ENCODE measurements at regions not wholly inside any gene's neighbourhood (a gene's known extent, or its start where the extent isn't known, plus 50 kb on each side); places are given as distances from the start of the nearest gene placed in this dataset.
"Not testable (repeated sequence)": the region's sequence is repeated elsewhere in the genome, so short reads cannot be mapped to it uniquely, and the experiment has no call there.

- no peaks in the 10 kb centered on the region for H3K36me3 ChIP-seq (ENCODE audit: control insufficient read depth, insufficient read depth, low read length)
- TF ChIP-seq, protein P1, sequence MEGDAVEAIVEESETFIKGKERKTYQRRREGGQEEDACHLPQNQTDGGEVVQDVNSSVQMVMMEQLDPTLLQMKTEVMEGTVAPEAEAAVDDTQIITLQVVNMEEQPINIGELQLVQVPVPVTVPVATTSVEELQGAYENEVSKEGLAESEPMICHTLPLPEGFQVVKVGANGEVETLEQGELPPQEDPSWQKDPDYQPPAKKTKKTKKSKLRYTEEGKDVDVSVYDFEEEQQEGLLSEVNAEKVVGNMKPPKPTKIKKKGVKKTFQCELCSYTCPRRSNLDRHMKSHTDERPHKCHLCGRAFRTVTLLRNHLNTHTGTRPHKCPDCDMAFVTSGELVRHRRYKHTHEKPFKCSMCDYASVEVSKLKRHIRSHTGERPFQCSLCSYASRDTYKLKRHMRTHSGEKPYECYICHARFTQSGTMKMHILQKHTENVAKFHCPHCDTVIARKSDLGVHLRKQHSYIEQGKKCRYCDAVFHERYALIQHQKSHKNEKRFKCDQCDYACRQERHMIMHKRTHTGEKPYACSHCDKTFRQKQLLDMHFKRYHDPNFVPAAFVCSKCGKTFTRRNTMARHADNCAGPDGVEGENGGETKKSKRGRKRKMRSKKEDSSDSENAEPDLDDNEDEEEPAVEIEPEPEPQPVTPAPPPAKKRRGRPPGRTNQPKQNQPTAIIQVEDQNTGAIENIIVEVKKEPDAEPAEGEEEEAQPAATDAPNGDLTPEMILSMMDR (IDR thresholded peaks at IDR 0.05; ENCODE audit: insufficient read depth in 1 of 2, low read depth in 1 of 2, low read length in 1 of 2, severe bottlenecking in 1 of 2, unreplicated experiment in 1 of 2): no peak
- Mint-ChIP-seq H3K9me3 (ENCODE audit: unreplicated experiment) (no peaks in the 10 kb centered on the region), H3K36me3 (ENCODE audit: insufficient read depth, unreplicated experiment) (no peaks in the 10 kb centered on the region), H3K27me3 (ENCODE audit: insufficient read depth, unreplicated experiment) (no peaks in the 10 kb centered on the region), H3K4me1 (ENCODE audit: low read depth, unreplicated experiment) (no peaks in the 10 kb centered on the region), H3K4me3 (ENCODE audit: unreplicated experiment) (no peak overlapping the region), H3K27ac (ENCODE audit: unreplicated experiment) (no peak overlapping the region)
- intact Hi-C loops (cut with micrococcal nuclease; ENCODE audit: unreplicated experiment): no loop called here
- no peaks in the 10 kb centered on the region for H3K4me1 ChIP-seq
- POLR2A ChIA-PET: no interaction called here
- H3K9me3 ChIP-seq: no peaks in the 10 kb centered on the region
- H3K4me3 ChIP-seq (ENCODE audit: low read depth, low read length): no peak overlapping the region
- BruUV-seq (replicated peaks): no TSS peak
- CTCF ChIA-PET: no interaction called here
- no peaks in the 10 kb centered on the region for H3K27me3 ChIP-seq (replicated peaks; ENCODE audit: control insufficient read depth, insufficient read depth, low read length)
- DNase-seq: no peak
Measured at GRCh38 chr5:24170026-24170425, 474.8 kb downstream of the CDH10 start.

GRCh38 chr5:24170930-24171329, 473.8 kb downstream of the CDH10 start:
- H3K27me3 ChIP-seq (replicated peaks; ENCODE audit: control insufficient read depth, insufficient read depth, low read length); POLR2A ChIA-PET; H3K4me1 Mint-ChIP-seq (ENCODE audit: low read depth, unreplicated experiment); CTCF ChIA-PET; H3K36me3 ChIP-seq (ENCODE audit: control insufficient read depth, insufficient read depth, low read length); H3K27ac Mint-ChIP-seq (ENCODE audit: unreplicated experiment); H3K36me3 Mint-ChIP-seq (ENCODE audit: insufficient read depth, unreplicated experiment); H3K27me3 Mint-ChIP-seq (ENCODE audit: insufficient read depth, unreplicated experiment); H3K4me3 Mint-ChIP-seq (ENCODE audit: unreplicated experiment); H3K9me3 Mint-ChIP-seq (ENCODE audit: unreplicated experiment); BruUV-seq (replicated peaks); H3K4me1 ChIP-seq; DNase-seq; H3K9me3 ChIP-seq; intact Hi-C loops (cut with micrococcal nuclease; ENCODE audit: unreplicated experiment); H3K4me3 ChIP-seq (ENCODE audit: low read depth, low read length): not testable (repeated sequence)

DNA sequence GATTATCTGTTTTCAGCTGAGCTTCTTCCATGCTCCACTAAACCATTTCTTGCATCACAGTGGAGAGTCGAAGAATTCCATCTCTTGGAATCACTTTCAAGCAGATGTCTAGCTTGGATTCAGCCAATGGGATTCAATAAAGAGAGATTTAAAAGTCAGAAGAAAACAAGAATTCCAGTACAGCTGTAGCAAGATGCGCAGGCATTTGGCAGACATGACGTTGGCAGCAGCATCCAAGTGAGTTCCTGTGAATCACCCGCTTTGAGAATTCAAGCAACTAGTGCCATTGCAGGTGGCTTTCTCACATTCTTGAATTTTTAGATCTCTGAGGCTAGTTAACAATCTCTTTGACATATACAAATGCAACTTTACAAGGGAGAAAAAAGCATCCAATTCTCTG, 467.0 kb downstream of the CDH10 start:
- Histone ChIP-seq H3K9me3 (no peaks in the 10 kb centered on the region), H3K4me3 (ENCODE audit: low read depth, low read length) (no peak overlapping the region), H3K36me3 (ENCODE audit: control insufficient read depth, insufficient read depth, low read length) (no peaks in the 10 kb centered on the region), H3K27me3 (replicated peaks; ENCODE audit: control insufficient read depth, insufficient read depth, low read length) (no peaks in the 10 kb centered on the region), H3K4me1 (no peaks in the 10 kb centered on the region)
- CTCF ChIA-PET: no interaction called here
- TF ChIP-seq, protein P1 (IDR thresholded peaks at IDR 0.05; ENCODE audit: insufficient read depth in 1 of 2, low read depth in 1 of 2, low read length in 1 of 2, severe bottlenecking in 1 of 2, unreplicated experiment in 1 of 2): no peak
- POLR2A ChIA-PET: no interaction called here
- H3K27me3 Mint-ChIP-seq (ENCODE audit: insufficient read depth, unreplicated experiment): no peaks in the 10 kb centered on the region
- no peaks in the 10 kb centered on the region for H3K36me3 Mint-ChIP-seq (ENCODE audit: insufficient read depth, unreplicated experiment)
- H3K4me3 Mint-ChIP-seq (ENCODE audit: unreplicated experiment): no peak overlapping the region
- no peaks in the 10 kb centered on the region for H3K9me3 Mint-ChIP-seq (ENCODE audit: unreplicated experiment)
- no peak for DNase-seq
- H3K27ac Mint-ChIP-seq (ENCODE audit: unreplicated experiment): no peak overlapping the region
- H3K4me1 Mint-ChIP-seq (ENCODE audit: low read depth, unreplicated experiment): no peaks in the 10 kb centered on the region
- BruUV-seq (replicated peaks): no TSS peak
- intact Hi-C loops (cut with micrococcal nuclease; ENCODE audit: unreplicated experiment): no loop called here

DNA sequence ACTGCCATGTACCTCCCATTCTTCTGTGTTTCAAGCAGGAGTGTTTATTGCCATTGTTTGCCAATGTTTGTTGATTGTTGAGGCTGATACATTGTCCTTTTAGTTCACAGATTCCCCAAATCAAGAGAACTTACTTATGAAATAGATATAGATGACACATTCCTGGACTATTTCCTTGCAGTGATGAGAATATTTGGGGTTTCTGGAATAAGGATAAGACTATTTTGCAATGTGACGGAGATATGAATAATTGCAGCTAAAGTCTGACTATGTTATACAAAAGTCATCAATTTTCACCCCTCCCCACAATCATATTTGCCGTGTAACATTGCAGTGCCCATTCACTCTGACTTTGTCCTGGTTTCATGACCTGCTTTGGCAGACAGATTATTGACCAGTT, 460.8 kb downstream of the CDH10 start:
- Mint-ChIP-seq H3K9me3 (ENCODE audit: unreplicated experiment) (no peaks in the 10 kb centered on the region), H3K4me3 (ENCODE audit: unreplicated experiment) (no peak overlapping the region), H3K4me1 (ENCODE audit: low read depth, unreplicated experiment) (no peaks in the 10 kb centered on the region), H3K27me3 (ENCODE audit: insufficient read depth, unreplicated experiment) (no peaks in the 10 kb centered on the region), H3K36me3 (ENCODE audit: insufficient read depth, unreplicated experiment) (no peaks in the 10 kb centered on the region), H3K27ac (ENCODE audit: unreplicated experiment) (no peak overlapping the region)
- Histone ChIP-seq H3K9me3 (no peaks in the 10 kb centered on the region), H3K36me3 (ENCODE audit: control insufficient read depth, insufficient read depth, low read length) (no peaks in the 10 kb centered on the region), H3K4me3 (ENCODE audit: low read depth, low read length) (no peak overlapping the region), H3K4me1 (no peaks in the 10 kb centered on the region), H3K27me3 (replicated peaks; ENCODE audit: control insufficient read depth, insufficient read depth, low read length) (no peaks in the 10 kb centered on the region)
- CTCF ChIA-PET: no interaction called here
- TF ChIP-seq, protein P1 (IDR thresholded peaks at IDR 0.05; ENCODE audit: insufficient read depth in 1 of 2, low read depth in 1 of 2, low read length in 1 of 2, severe bottlenecking in 1 of 2, unreplicated experiment in 1 of 2): no peak
- intact Hi-C loops (cut with micrococcal nuclease; ENCODE audit: unreplicated experiment): no loop called here
- POLR2A ChIA-PET: no interaction called here
- no TSS peak for BruUV-seq (replicated peaks)
- DNase-seq: no peak

Data from Caco-2 (cell line).